ENCODE measurements at regions not wholly inside any gene's neighbourhood (a gene's known extent, or its start where the extent isn't known, plus 50 kb on each side); places are given as distances from the start of the nearest gene placed in this dataset.

GRCh38 chr15:46151786-46152185, 517.0 kb downstream of the SQOR start:
- ATAC-seq (no peak), FAIRE-seq (no peak), DNase-seq (ENCODE audit: low read depth, low spot score) (no peak)
- Histone ChIP-seq H2AFZ (ENCODE audit: control insufficient read depth, low read depth, low read length) (no peak overlapping the region), H3K4me3 (no peak overlapping the region), H3K9ac (ENCODE audit: control insufficient read depth, insufficient read depth, low read length) (no peak overlapping the region), H3K36me3 (ENCODE audit: control insufficient read depth in 2 of 2, insufficient read depth in 2 of 2, low read length in 1 of 2) (no peaks in the 10 kb centered on the region), H3K79me2 (ENCODE audit: control insufficient read depth, insufficient read depth, low read length) (no peaks in the 10 kb centered on the region), H3K27me3 (replicated peaks in 1 of 2; ENCODE audit: control insufficient read depth in 2 of 2, insufficient read depth in 2 of 2, low read length in 1 of 2) (no peaks in the 10 kb centered on the region), H4K20me1 (ENCODE audit: control insufficient read depth, insufficient read depth) (no peaks in the 10 kb centered on the region), H3K4me2 (ENCODE audit: control insufficient read depth, insufficient read depth) (no peak overlapping the region), H3K9me3 (replicated peaks; ENCODE audit: control insufficient read depth, insufficient read depth, low read length) (no peaks in the 10 kb centered on the region; the same call in 2 of the 3 replicates), H3K4me1 (ENCODE audit: control insufficient read depth, insufficient read depth, low read length) (no peaks in the 10 kb centered on the region), H3K27ac (ENCODE audit: control insufficient read depth, insufficient read depth) (no peak overlapping the region)
- TF ChIP-seq ZBTB11 (CRISPR knock-in tag; IDR thresholded peaks at IDR 0.05), result no peak
- TF ChIP-seq TAF1 (IDR thresholded peaks at IDR 0.05; ENCODE audit: borderline replicate concordance, low read depth, low read length), result no peak
- TF ChIP-seq DPF2 (IDR thresholded peaks at IDR 0.05), result no peak
- no peak for TF ChIP-seq PML (IDR thresholded peaks at IDR 0.05; ENCODE audit: low read length)
- no peak for TF ChIP-seq RAD21 (IDR thresholded peaks at IDR 0.05; ENCODE audit: insufficient read depth, low read depth, low read length)
- no peak for TF ChIP-seq NR2F1 (conservative IDR thresholded peaks at IDR 0.05)
- no peak for TF ChIP-seq KLF5 (IDR thresholded peaks at IDR 0.05; ENCODE audit: partially characterized antibody)
- TF ChIP-seq ZZZ3 (IDR thresholded peaks at IDR 0.05; ENCODE audit: control insufficient read depth, insufficient read length, low read depth), result no peak
- TF ChIP-seq ASH2L (IDR thresholded peaks at IDR 0.05; ENCODE audit: borderline replicate concordance, low read depth), result no peak
- no peak for TF ChIP-seq IKZF2 (IDR thresholded peaks at IDR 0.05)
- no TSS peak for BruUV-seq (replicated peaks)
- ChIA-PET RAD21 (ENCODE audit: unreplicated experiment) (no interaction called here), POLR2A (no interaction called here), CTCF (no interaction called here), SMC1A (ENCODE audit: uncharacterized antibody, unreplicated experiment) (no interaction called here)
- intact Hi-C loops (cut with micrococcal nuclease; ENCODE audit: unreplicated experiment), result no loop called here
- 0% methylated on average over 1 of the region's 1 CpG for WGBS (ENCODE audit: insufficient coverage, insufficient replicate concordance, low lambda C conversion rate, missing lambda C conversion rate)
- in situ Hi-C loops (cut with MboI), result no loop called here

Measured in GM12878 (cell line).